CD14-positive monocyte (primary cell): ENCODE measurements at regions not wholly inside any gene's neighbourhood (a gene's known extent, or its start where the extent isn't known, plus 50 kb on each side); places are given as distances from the start of the nearest gene placed in this dataset.

Source experiments
- DNase-seq, 3 donors: peaks; one replicate each; pipeline ENCODE4 v3.0.0-alpha.2; 2011 to 2022
- H2AFZ ChIP-seq: 2 replicates; pipeline ENCODE4 v1.6.0; 2012; ENCODE audit warnings: mild to moderate bottlenecking, low read depth, low read length, inconsistent platforms; ENCODE audit not compliant: insufficient read depth, poor library complexity, severe bottlenecking
- H3K27ac ChIP-seq, 2 donors: 1 replicate in 1 of 2; 2 replicates in 1 of 2; pipeline ENCODE4 v1.5.1; 2012 to 2013; ENCODE audit warnings: low read length in 2 of 2, control low read depth in 1 of 2, inconsistent platforms in 1 of 2, low read depth in 1 of 2, mild to moderate bottlenecking in 1 of 2
- H3K27me3 ChIP-seq, 2 donors: one replicate each; pipeline versions ENCODE4 v1.6.0 to v1.6.1; 2011 to 2013; ENCODE audit warnings: low read length in 2 of 2; ENCODE audit not compliant: control insufficient read depth in 2 of 2, insufficient read depth in 2 of 2
- H3K36me3 ChIP-seq, 2 donors: replicated peaks in 1 of 2; 1 replicate in 1 of 2; 2 replicates in 1 of 2; pipeline versions ENCODE4 v1.5.1 to v1.6.1; 2012 to 2013; ENCODE audit warnings: low read length in 2 of 2, control low read depth in 1 of 2, inconsistent platforms in 1 of 2, mild to moderate bottlenecking in 1 of 2; ENCODE audit not compliant: insufficient read depth in 2 of 2, control insufficient read depth in 1 of 2
- H3K4me1 ChIP-seq, 2 donors: 1 replicate in 1 of 2; 2 replicates in 1 of 2; pipeline versions ENCODE4 v1.5.1 to v1.6.1; 2012 to 2013; ENCODE audit warnings: low read length in 2 of 2, control low read depth in 1 of 2, inconsistent platforms in 1 of 2, mild to moderate bottlenecking in 1 of 2, moderate library complexity in 1 of 2; ENCODE audit not compliant: insufficient read depth in 2 of 2, control insufficient read depth in 1 of 2
- H3K4me2 ChIP-seq: replicated peaks from 2 replicates; pipeline ENCODE3; 2012; ENCODE audit warnings: low read length, moderate library complexity, mild to moderate bottlenecking; ENCODE audit not compliant: poor library complexity, severe bottlenecking; ENCODE audit errors: extremely low read depth
- H3K4me3 ChIP-seq, 3 experiments: fragments of 200-600 bp in 1 of 3; sonication (generic) in 1 of 3; replicated peaks in 1 of 3; 1 replicate in 2 of 3; 2 replicates in 1 of 3; pipeline ENCODE4 v1.5.1; 2011 to 2013; ENCODE audit warnings: low read length in 3 of 3, mild to moderate bottlenecking in 3 of 3, control low read depth in 2 of 3, low read depth in 2 of 3, inconsistent platforms in 1 of 3, moderate library complexity in 1 of 3
- H3K79me2 ChIP-seq: 2 replicates; pipeline ENCODE4 v1.6.0; 2012; ENCODE audit warnings: mild to moderate bottlenecking, control low read depth, inconsistent platforms, low read length, moderate library complexity; ENCODE audit not compliant: insufficient read depth
- H3K9ac ChIP-seq: 2 replicates; pipeline ENCODE4 v1.6.0; 2017; ENCODE audit warnings: low read length, mild to moderate bottlenecking; ENCODE audit not compliant: insufficient read depth, poor library complexity, severe bottlenecking
- H3K9me3 ChIP-seq, 2 donors: replicated peaks in 1 of 2; 1 replicate in 1 of 2; 2 replicates in 1 of 2; pipeline versions ENCODE4 v1.5.1 to v1.6.1; 2012 to 2013; ENCODE audit warnings: low read length in 2 of 2, control low read depth in 1 of 2; ENCODE audit not compliant: control insufficient read depth in 1 of 2, insufficient read depth in 1 of 2
- H4K20me1 ChIP-seq: 2 replicates; pipeline ENCODE4 v1.6.0; 2012; ENCODE audit warnings: mild to moderate bottlenecking, low read length, control low read depth, moderate library complexity; ENCODE audit not compliant: insufficient read depth
- H3K27ac Mint-ChIP-seq, 7 donors: one replicate each; pipeline ENCODE4 v1.8.0; 2020; ENCODE audit warnings: mild to moderate bottlenecking in 7 of 7, mixed read lengths in 7 of 7, moderate library complexity in 6 of 7, inconsistent platforms in 2 of 7
- H3K27me3 Mint-ChIP-seq, 3 donors: one replicate each; pipeline ENCODE4 v1.8.0; 2021 to 2022; ENCODE audit warnings: low read depth in 3 of 3, mild to moderate bottlenecking in 3 of 3, mixed read lengths in 3 of 3, moderate library complexity in 3 of 3, inconsistent platforms in 1 of 3
- H3K36me3 Mint-ChIP-seq, 2 donors: one replicate each; pipeline ENCODE4 v1.8.0; 2020; ENCODE audit warnings: mixed read lengths in 2 of 2, inconsistent platforms in 1 of 2, mild to moderate bottlenecking in 1 of 2
- H3K4me1 Mint-ChIP-seq: one replicate; pipeline ENCODE4 v1.8.0; 2020; ENCODE audit warnings: mild to moderate bottlenecking, mixed read lengths
- H3K4me3 Mint-ChIP-seq, 2 donors: one replicate each; pipeline ENCODE4 v1.8.0; 2020; ENCODE audit warnings: mild to moderate bottlenecking in 2 of 2, mixed read lengths in 2 of 2, moderate library complexity in 1 of 2
- H3K9me3 Mint-ChIP-seq, 7 donors: one replicate each; pipeline ENCODE4 v1.8.0; 2020 to 2022; ENCODE audit warnings: mixed read lengths in 7 of 7, mild to moderate bottlenecking in 6 of 7, moderate library complexity in 6 of 7, inconsistent platforms in 2 of 7
- WGBS: methylation state at CpG from one replicate; pipeline ENCODE4 v1.1.5; 2013; ENCODE audit warnings: missing lambda C conversion rate; ENCODE audit not compliant: insufficient coverage; 5-methylcytosine and 5-hydroxymethylcytosine counted together
- intact Hi-C, 2 donors: fragments of 100-400 bp; cut with micrococcal nuclease; formaldehyde crosslinking; loops; one replicate each; pipeline versions ENCODE4 v1.15.0 to v1.15.1; 2023
- TF ChIP-seq, protein P1 (sequence below): fragments of 200-600 bp; IDR thresholded peaks from one replicate; pipeline ENCODE4 v1.8.0; 2022; ENCODE audit warnings: antibody characterized with exemption, mild to moderate bottlenecking

- no peak overlapping the region for H3K27ac Mint-ChIP-seq
- TF ChIP-seq, protein P1, sequence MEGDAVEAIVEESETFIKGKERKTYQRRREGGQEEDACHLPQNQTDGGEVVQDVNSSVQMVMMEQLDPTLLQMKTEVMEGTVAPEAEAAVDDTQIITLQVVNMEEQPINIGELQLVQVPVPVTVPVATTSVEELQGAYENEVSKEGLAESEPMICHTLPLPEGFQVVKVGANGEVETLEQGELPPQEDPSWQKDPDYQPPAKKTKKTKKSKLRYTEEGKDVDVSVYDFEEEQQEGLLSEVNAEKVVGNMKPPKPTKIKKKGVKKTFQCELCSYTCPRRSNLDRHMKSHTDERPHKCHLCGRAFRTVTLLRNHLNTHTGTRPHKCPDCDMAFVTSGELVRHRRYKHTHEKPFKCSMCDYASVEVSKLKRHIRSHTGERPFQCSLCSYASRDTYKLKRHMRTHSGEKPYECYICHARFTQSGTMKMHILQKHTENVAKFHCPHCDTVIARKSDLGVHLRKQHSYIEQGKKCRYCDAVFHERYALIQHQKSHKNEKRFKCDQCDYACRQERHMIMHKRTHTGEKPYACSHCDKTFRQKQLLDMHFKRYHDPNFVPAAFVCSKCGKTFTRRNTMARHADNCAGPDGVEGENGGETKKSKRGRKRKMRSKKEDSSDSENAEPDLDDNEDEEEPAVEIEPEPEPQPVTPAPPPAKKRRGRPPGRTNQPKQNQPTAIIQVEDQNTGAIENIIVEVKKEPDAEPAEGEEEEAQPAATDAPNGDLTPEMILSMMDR = no peak
- no CpG with 5 or more reads among the region's 1 CpG for WGBS
These were observed 109.4 kb upstream of the ISL1 start for GRCh38 chr5:51273871-51274270.

GRCh38 chr5:51275428-51275827 lies 107.8 kb upstream of the ISL1 start:
- H2AFZ ChIP-seq = no peak overlapping the region
- Mint-ChIP-seq H3K4me1 (no peaks in the 10 kb centered on the region), H3K36me3 (no peaks in the 10 kb centered on the region), H3K4me3 (no peak overlapping the region), H3K27ac (no peak overlapping the region), H3K9me3 (peaks cover 0 to 18% (median 0%) of the 10 kb centered on the region in 7 donors), H3K27me3 (no peaks in the 10 kb centered on the region)
- no peaks in the 10 kb centered on the region for H3K79me2 ChIP-seq
- no peaks in the 10 kb centered on the region for H4K20me1 ChIP-seq
- TF ChIP-seq, protein P1 = no peak
- no peaks in the 10 kb centered on the region for H3K4me1 ChIP-seq
- intact Hi-C loops = no loop called here
- H3K9ac ChIP-seq = no peak overlapping the region
- H3K27me3 ChIP-seq = no peaks in the 10 kb centered on the region
- no peak for DNase-seq
- H3K4me2 ChIP-seq = no peak overlapping the region
- no peak overlapping the region for H3K4me3 ChIP-seq
- H3K27ac ChIP-seq = no peak overlapping the region
- H3K9me3 ChIP-seq = peaks cover 2 to 6% of the 10 kb centered on the region in 2 donors
- no peaks in the 10 kb centered on the region for H3K36me3 ChIP-seq
- 97% methylated on average over 6 of the region's 9 CpGs for WGBS

More at GRCh38 chr5:51273871-51274270, 109.4 kb upstream of the ISL1 start:
- no peak overlapping the region for H2AFZ ChIP-seq
- H3K79me2 ChIP-seq = no peaks in the 10 kb centered on the region
- peaks cover 4 to 6% of the 10 kb centered on the region in 2 donors for H3K9me3 ChIP-seq
- Mint-ChIP-seq H3K4me3 (no peak overlapping the region), H3K36me3 (no peaks in the 10 kb centered on the region), H3K4me1 (no peaks in the 10 kb centered on the region), H3K9me3 (peaks cover 0 to 15% (median 0%) of the 10 kb centered on the region in 7 donors), H3K27me3 (no peaks in the 10 kb centered on the region)
- no peaks in the 10 kb centered on the region for H4K20me1 ChIP-seq
- H3K9ac ChIP-seq = no peak overlapping the region
- H3K4me2 ChIP-seq = no peak overlapping the region
- no peak overlapping the region for H3K27ac ChIP-seq
- H3K27me3 ChIP-seq = no peaks in the 10 kb centered on the region
- intact Hi-C loops = no loop called here
- no peak for DNase-seq
- no peaks in the 10 kb centered on the region for H3K36me3 ChIP-seq
- no peak overlapping the region for H3K4me3 ChIP-seq
- H3K4me1 ChIP-seq = no peaks in the 10 kb centered on the region
